ENCODE measurements at regions not wholly inside any gene's neighbourhood (a gene's known extent, or its start where the extent isn't known, plus 50 kb on each side); places are given as distances from the start of the nearest gene placed in this dataset.

DNA sequence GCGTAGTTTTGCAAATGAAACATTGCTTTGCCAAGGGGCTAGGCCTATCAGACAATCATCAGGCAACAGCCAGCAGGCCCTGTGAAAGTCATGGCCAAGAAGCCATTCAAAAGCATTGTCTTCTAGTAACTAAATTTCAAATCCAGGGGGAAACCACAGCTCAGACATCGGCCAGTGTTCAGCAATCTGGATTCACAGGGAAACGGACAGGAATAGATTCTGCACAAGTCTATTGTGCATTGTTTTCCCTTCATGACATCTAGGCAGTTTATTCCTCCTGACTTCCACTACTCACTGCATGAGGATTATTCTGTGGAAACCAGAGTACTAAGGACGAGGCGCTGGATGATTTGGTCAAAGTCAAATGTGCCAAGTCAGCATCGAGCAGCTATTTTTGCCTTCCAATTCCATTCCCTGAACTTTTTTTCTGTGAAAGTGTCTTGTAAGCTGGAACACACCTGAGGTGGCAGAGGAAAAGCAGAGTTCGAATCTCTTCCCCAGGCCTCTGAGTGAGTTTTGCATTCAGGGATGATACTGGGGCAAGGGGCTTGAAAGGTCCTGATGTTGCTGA, 75.4 kb downstream of the VCPKMT start:
- Histone ChIP-seq H3K36me3 (no peaks in the 10 kb centered on the region), H3K9me3 (no peaks in the 10 kb centered on the region), H3K9ac (ENCODE audit: low read depth in 2 of 2, low read length in 2 of 2) (peak overlapping the region in 1 of 2 donors; percentile 67), H3K27me3 (no peaks in the 10 kb centered on the region), H3K4me1 (peaks cover 17% of the 10 kb centered on the region), H3K4me3 (no peak overlapping the region), H3K27ac (peak overlapping the region; percentile 7)
- TF ChIP-seq, protein P1, sequence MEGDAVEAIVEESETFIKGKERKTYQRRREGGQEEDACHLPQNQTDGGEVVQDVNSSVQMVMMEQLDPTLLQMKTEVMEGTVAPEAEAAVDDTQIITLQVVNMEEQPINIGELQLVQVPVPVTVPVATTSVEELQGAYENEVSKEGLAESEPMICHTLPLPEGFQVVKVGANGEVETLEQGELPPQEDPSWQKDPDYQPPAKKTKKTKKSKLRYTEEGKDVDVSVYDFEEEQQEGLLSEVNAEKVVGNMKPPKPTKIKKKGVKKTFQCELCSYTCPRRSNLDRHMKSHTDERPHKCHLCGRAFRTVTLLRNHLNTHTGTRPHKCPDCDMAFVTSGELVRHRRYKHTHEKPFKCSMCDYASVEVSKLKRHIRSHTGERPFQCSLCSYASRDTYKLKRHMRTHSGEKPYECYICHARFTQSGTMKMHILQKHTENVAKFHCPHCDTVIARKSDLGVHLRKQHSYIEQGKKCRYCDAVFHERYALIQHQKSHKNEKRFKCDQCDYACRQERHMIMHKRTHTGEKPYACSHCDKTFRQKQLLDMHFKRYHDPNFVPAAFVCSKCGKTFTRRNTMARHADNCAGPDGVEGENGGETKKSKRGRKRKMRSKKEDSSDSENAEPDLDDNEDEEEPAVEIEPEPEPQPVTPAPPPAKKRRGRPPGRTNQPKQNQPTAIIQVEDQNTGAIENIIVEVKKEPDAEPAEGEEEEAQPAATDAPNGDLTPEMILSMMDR (IDR thresholded peaks at IDR 0.05), result no peak
- no peak for DNase-seq
- intact Hi-C loops (cut with DNase I), result loop anchor here (5.0 to 10.0 kb wide), 2 partner anchors 54 to 174 kb away; no protein-coding TSS in a partner anchor

DNA sequence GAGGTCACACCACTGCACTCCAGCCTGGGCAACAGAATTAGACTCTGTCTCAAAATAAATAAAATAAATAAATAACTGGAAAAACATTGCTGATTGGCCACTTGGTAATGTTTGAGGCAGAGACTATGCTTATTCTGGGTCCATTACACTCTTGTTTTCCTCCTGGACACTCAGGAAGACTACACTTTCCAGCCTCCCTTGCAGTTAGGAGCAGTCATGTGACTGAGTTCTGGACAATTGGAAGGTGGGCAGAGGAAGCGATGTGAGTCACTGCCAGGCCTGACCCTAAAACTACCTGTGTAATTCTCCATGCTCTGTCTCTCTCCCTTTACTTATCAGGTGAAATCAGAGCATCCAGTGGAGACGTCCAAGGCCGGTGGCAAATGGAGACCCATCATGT, 74.4 kb downstream of the VCPKMT start:
- Histone ChIP-seq H3K9ac (ENCODE audit: low read depth in 2 of 2, low read length in 2 of 2) (no peak overlapping the region), H3K9me3 (no peaks in the 10 kb centered on the region), H3K27me3 (no peaks in the 10 kb centered on the region), H3K36me3 (no peaks in the 10 kb centered on the region), H3K27ac (no peak overlapping the region), H3K4me1 (peaks cover 17% of the 10 kb centered on the region), H3K4me3 (no peak overlapping the region)
- DNase-seq, result no peak
- intact Hi-C loops (cut with DNase I), result loop anchor here (5.0 to 10.0 kb wide), 2 partner anchors 53 to 175 kb away; no protein-coding TSS in a partner anchor
- TF ChIP-seq, protein P1 (IDR thresholded peaks at IDR 0.05), result no peak

DNA sequence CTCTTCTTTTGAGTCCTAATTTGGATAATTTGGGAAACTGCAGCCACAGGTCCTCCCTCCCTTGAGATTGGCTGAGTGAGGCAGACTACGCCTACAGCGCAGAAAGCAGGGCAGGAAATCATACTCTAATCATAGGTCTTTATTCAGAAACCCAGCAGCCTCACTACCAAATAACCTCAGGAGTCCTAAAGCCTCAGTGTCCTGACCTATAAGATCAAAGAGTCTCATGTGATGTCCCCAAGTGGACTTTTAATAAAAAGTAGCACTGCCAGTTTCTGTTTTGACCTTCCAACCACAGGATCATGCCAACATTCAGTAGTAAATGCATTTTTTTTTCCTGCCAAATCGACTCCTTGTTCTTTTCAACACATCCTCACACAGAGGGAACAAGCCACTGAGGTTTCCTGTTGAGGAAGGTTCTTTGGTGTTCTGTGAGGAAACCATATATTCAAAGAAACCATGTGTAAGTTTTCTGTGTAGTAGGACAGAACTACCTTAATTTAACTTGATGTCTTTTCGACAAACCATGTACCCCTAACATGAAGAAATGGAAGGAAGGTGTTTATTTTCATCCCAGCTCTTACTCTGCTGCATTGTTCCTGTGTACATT, 72.2 kb downstream of the VCPKMT start:
- H3K4me3 ChIP-seq, result no peak overlapping the region
- TF ChIP-seq, protein P1 (IDR thresholded peaks at IDR 0.05), result no peak
- peak overlapping the region in 1 of 2 donors; percentile 62 for H3K9ac ChIP-seq (ENCODE audit: low read depth in 2 of 2, low read length in 2 of 2)
- intact Hi-C loops (cut with DNase I), result loop anchor here (5.0 to 10.0 kb wide), 2 partner anchors 51 to 177 kb away; no protein-coding TSS in a partner anchor
- DNase-seq, result no peak
- H3K27ac ChIP-seq, result peak overlapping the region; percentile 93
- H3K4me1 ChIP-seq, result peaks cover 17% of the 10 kb centered on the region
- H3K27me3 ChIP-seq, result no peaks in the 10 kb centered on the region
- H3K9me3 ChIP-seq, result no peaks in the 10 kb centered on the region
- H3K36me3 ChIP-seq, result no peaks in the 10 kb centered on the region

DNA sequence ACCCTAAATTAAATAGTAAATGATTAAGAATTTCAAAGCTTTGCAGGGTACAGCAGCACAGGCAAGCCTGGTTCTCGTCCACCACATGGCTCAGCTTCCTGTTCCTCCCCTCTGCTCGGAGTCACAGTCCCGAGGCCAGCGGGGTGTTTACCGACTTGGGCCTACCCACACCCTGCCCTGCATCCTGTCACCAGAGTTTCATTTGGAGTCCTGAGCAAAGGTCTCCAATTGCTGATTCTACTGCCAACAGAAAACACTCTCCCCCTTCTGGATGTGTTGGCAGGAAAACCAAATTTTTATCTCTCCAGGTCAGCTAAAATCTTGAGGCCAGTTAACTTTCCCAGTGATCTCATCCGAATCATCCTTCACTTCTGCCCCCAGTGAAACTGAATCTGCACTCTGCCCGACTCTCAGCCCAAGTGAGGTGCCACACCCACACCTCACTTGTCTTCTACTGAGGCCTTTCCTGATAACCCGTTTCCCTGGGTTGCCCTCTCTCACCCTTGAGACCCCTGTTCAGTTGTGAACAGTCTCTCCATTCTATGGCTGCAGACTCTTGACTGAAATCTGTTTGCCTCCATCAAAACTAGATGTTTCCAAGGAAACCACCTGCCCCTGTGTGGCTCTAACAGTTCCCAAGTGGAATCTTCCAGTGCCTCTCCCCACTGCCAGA, 71.2 kb downstream of the VCPKMT start:
- H3K9ac ChIP-seq (ENCODE audit: low read depth in 2 of 2, low read length in 2 of 2), result peak overlapping the region; percentile 49 to 62
- H3K9me3 ChIP-seq, result no peaks in the 10 kb centered on the region
- peak; percentile 93 for DNase-seq
- H3K27ac ChIP-seq, result peak overlapping the region; percentile 93
- intact Hi-C loops (cut with DNase I), result loop anchor here (5.0 to 10.0 kb wide), 2 partner anchors 38 to 50 kb away; no protein-coding TSS in a partner anchor
- H3K27me3 ChIP-seq, result no peaks in the 10 kb centered on the region
- H3K4me3 ChIP-seq, result no peak overlapping the region
- TF ChIP-seq, protein P1 (IDR thresholded peaks at IDR 0.05), result no peak
- H3K36me3 ChIP-seq, result no peaks in the 10 kb centered on the region
- H3K4me1 ChIP-seq, result peaks cover 13% of the 10 kb centered on the region

DNA sequence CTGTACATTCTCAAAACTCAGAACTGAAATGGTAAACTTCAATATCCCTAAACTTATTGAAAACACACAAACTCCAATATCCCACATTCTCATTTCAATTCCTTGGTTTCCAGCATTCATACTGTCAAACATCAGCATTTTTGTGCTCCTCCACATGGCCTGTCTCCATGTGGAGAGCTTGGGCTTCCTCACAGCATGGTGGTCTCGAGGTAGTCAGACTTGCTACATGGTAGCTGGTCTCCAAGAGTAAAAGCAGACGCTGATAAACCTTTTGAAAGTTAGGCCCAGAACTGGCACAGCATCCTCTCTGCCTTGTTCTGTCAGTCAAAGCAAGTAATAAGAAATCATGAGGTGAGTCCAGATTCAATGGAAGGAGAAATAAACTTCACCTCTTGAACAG, 70.5 kb downstream of the VCPKMT start:
- Histone ChIP-seq H3K36me3 (no peaks in the 10 kb centered on the region), H3K27ac (peak overlapping the region; percentile 93), H3K4me1 (peaks cover 6% of the 10 kb centered on the region), H3K27me3 (no peaks in the 10 kb centered on the region), H3K9ac (ENCODE audit: low read depth in 2 of 2, low read length in 2 of 2) (peak overlapping the region in 1 of 2 donors; percentile 62), H3K4me3 (no peak overlapping the region), H3K9me3 (no peaks in the 10 kb centered on the region)
- intact Hi-C loops (cut with DNase I), result loop anchor here (5.0 to 10.0 kb wide), 2 partner anchors 39 to 49 kb away; no protein-coding TSS in a partner anchor
- no peak for DNase-seq
- TF ChIP-seq, protein P1 (IDR thresholded peaks at IDR 0.05), result no peak
